ENCODE measurements at regions not wholly inside any gene's neighbourhood (a gene's known extent, or its start where the extent isn't known, plus 50 kb on each side); places are given as distances from the start of the nearest gene placed in this dataset.

DNA sequence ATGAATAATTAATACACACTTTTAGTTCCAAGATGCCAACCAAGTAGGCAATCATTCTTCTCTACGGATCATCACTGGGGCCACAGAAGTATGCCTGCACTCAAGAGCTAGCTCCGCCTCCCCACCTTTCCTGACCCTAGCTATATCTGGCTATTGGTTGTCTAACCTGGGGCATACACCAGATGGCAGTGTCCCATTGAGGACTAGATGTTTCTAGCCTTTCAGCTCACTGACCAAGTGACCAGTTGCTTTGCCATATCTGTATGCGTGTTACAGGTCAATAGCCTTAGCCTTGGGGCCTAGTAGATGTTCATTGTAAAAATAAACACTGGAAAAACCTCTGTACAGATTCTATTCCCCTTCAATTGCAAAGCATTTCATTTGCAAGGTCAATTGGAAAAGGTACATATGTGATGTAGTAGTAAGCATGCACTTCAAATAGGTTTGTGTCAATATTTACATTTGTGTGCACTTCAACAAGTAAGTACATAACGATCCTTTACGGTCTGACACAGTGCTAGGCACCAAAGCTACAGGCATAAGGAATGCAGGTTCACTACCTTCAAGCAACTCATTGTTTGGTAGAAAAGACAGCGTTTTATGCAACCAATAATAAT, 521.7 kb downstream of the PPARGC1A start:
- intact Hi-C loops (cut with micrococcal nuclease) (no loop called here), dilution Hi-C loops (cut with HindIII; ENCODE audit: low sequenced_read_pairs, unreplicated experiment) (no loop called here), in situ Hi-C loops (cut with MboI; ENCODE audit: low sequenced_read_pairs) (no loop called here)
- no peak overlapping the region for H3K27ac ChIP-seq (ENCODE audit: insufficient read depth, low read length)
- no peaks in the 10 kb centered on the region for H3K27me3 ChIP-seq (ENCODE audit: control insufficient read depth, insufficient read depth, low read length)
- H3K4ac ChIP-seq (ENCODE audit: low read depth, low read length) = no peak overlapping the region
- no peak overlapping the region for H2AK9ac ChIP-seq (replicated peaks; ENCODE audit: low read depth, low read length, poor library complexity)
- no peaks in the 10 kb centered on the region for H3K36me3 ChIP-seq (ENCODE audit: control insufficient read depth, insufficient read depth, low read length)
- H4K8ac ChIP-seq (ENCODE audit: low read depth in 2 of 2, low read length in 2 of 2) = no peak overlapping the region
- H3K14ac ChIP-seq (replicated peaks; ENCODE audit: low read depth, low read length) = no peak overlapping the region
- H3K23ac ChIP-seq (ENCODE audit: low read depth, low read length) = no peak overlapping the region
- 59% methylated on average over 2 of the region's 6 CpGs; no CpG with 5 or more reads in 1 of the 2 experiments for WGBS, 2 experiments (ENCODE audit: extremely low coverage in 2 of 2, insufficient read length in 1 of 2)
- H3K9ac ChIP-seq (ENCODE audit: low read depth, low read length) = no peak overlapping the region
- no peak overlapping the region for H4K91ac ChIP-seq (ENCODE audit: insufficient read depth, low read depth, low read length)
- TF ChIP-seq, protein P1, sequence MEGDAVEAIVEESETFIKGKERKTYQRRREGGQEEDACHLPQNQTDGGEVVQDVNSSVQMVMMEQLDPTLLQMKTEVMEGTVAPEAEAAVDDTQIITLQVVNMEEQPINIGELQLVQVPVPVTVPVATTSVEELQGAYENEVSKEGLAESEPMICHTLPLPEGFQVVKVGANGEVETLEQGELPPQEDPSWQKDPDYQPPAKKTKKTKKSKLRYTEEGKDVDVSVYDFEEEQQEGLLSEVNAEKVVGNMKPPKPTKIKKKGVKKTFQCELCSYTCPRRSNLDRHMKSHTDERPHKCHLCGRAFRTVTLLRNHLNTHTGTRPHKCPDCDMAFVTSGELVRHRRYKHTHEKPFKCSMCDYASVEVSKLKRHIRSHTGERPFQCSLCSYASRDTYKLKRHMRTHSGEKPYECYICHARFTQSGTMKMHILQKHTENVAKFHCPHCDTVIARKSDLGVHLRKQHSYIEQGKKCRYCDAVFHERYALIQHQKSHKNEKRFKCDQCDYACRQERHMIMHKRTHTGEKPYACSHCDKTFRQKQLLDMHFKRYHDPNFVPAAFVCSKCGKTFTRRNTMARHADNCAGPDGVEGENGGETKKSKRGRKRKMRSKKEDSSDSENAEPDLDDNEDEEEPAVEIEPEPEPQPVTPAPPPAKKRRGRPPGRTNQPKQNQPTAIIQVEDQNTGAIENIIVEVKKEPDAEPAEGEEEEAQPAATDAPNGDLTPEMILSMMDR (conservative IDR thresholded peaks at IDR 0.05; ENCODE audit: low read depth, low read length) = 0 out of 2 replicates have a peak, but pooled peaks have one; percentile 12
- TF ChIP-seq SMC3 (IDR thresholded peaks at IDR 0.05; ENCODE audit: low read depth, low read length) (no peak), CEBPB (IDR thresholded peaks at IDR 0.05; ENCODE audit: low read depth, low read length) (no peak), MXI1 (IDR thresholded peaks at IDR 0.05; ENCODE audit: borderline replicate concordance, low read depth, low read length) (no peak)
- H3K9me3 ChIP-seq (ENCODE audit: control insufficient read depth, insufficient read depth, low read length) = 0 out of 2 replicates have a peak, but pooled peaks cover 2% of the 10 kb centered on the region
- H2AK5ac ChIP-seq (ENCODE audit: low read depth, low read length) = no peak overlapping the region
- H3K9me1 ChIP-seq (ENCODE audit: insufficient read depth, low read length) = no peaks in the 10 kb centered on the region
- no peaks in the 10 kb centered on the region for H4K20me1 ChIP-seq (ENCODE audit: insufficient read depth, low read length)
- no peaks in the 10 kb centered on the region for H3K79me1 ChIP-seq (ENCODE audit: low read depth in 1 of 2, low read length in 2 of 2)
- peak; percentile 1 for DNase-seq
- no peak overlapping the region for H3K56ac ChIP-seq (ENCODE audit: extremely low read depth, insufficient read depth, low read length)
- no peak overlapping the region for H3K4me3 ChIP-seq (ENCODE audit: insufficient read depth, low read depth, low read length)
- CTCF ChIA-PET = interaction anchor here (0.6 kb wide), 1 partner anchor 309 kb away, joined by 4 read pairs; no protein-coding TSS in a partner anchor
- H3K4me1 ChIP-seq (ENCODE audit: control insufficient read depth, insufficient read depth, low read length) = no peaks in the 10 kb centered on the region
- H2BK20ac ChIP-seq (ENCODE audit: low read depth, low read length) = no peak overlapping the region
- no peak for ATAC-seq (ENCODE audit: low read depth)
- H3K18ac ChIP-seq (ENCODE audit: low read depth, low read length) = no peak overlapping the region
- H2BK120ac ChIP-seq (ENCODE audit: low read depth, low read length) = no peak overlapping the region
- no peak overlapping the region for H4K5ac ChIP-seq (ENCODE audit: low read depth, low read length)
- H2BK5ac ChIP-seq (ENCODE audit: low read depth, low read length, poor library complexity, severe bottlenecking) = no peak overlapping the region
- POLR2A ChIA-PET (ENCODE audit: unreplicated experiment) = no interaction called here
- H3K4me2 ChIP-seq (ENCODE audit: low read depth, low read length) = no peak overlapping the region
- no peak overlapping the region for H2BK15ac ChIP-seq (ENCODE audit: low read depth, low read length)
- no TSS peak for BruUV-seq (replicated peaks)
- H2AFZ ChIP-seq (replicated peaks; ENCODE audit: low read length, poor library complexity) = no peak overlapping the region
